Esophagus muscularis mucosa (tissue), 3 donors: ENCODE measurements at regions not wholly inside any gene's neighbourhood (a gene's known extent, or its start where the extent isn't known, plus 50 kb on each side); places are given as distances from the start of the nearest gene placed in this dataset.

Source experiments
- CTCF ChIP-seq, 3 experiments: fragments of 200-600 bp in 2 of 3; fragments of 450-650 bp in 1 of 3; sonication (generic) in 2 of 3; IDR thresholded peaks; one replicate each; pipeline ENCODE4 v1.5.1; 2017 to 2019; ENCODE audit warnings: antibody characterized with exemption in 3 of 3, mild to moderate bottlenecking in 2 of 3, moderate library complexity in 1 of 3
- POLR2AphosphoS5 ChIP-seq, 2 donors: sonication (generic); formaldehyde crosslinking; IDR thresholded peaks; one replicate each; pipeline ENCODE4 v1.6.1; 2017; ENCODE audit warnings: antibody characterized with exemption in 2 of 2

- no peak for TF ChIP-seq CTCF (IDR thresholded peaks at IDR 0.05)
- no peak for TF ChIP-seq POLR2AphosphoS5 (IDR thresholded peaks at IDR 0.05)
Measured at GRCh38 chr7:145817687-145818086, 298.9 kb upstream of the CNTNAP2 start.
